DND-41 (cell line): ENCODE measurements at regions not wholly inside any gene's neighbourhood (a gene's known extent, or its start where the extent isn't known, plus 50 kb on each side); places are given as distances from the start of the nearest gene placed in this dataset.

Experiments used
- EZH2 ChIP-seq: IDR thresholded peaks from 3 replicates; pipeline ENCODE4 v1.6.1; 2012; ENCODE audit warnings: borderline replicate concordance, low read depth, mild to moderate bottlenecking, moderate library complexity, low read length, inconsistent platforms; ENCODE audit not compliant: severe bottlenecking
- TF ChIP-seq, protein P1 (sequence below): IDR thresholded peaks from 2 replicates; pipeline ENCODE4 v1.5.1; 2012; ENCODE audit warnings: borderline replicate concordance, low read length, moderate library complexity, mild to moderate bottlenecking; ENCODE audit not compliant: poor library complexity, severe bottlenecking; ENCODE audit errors: extremely low read depth

GRCh38 chr2:56580242-56580641 is 396.5 kb downstream of the CCDC85A start:
- TF ChIP-seq, protein P1, sequence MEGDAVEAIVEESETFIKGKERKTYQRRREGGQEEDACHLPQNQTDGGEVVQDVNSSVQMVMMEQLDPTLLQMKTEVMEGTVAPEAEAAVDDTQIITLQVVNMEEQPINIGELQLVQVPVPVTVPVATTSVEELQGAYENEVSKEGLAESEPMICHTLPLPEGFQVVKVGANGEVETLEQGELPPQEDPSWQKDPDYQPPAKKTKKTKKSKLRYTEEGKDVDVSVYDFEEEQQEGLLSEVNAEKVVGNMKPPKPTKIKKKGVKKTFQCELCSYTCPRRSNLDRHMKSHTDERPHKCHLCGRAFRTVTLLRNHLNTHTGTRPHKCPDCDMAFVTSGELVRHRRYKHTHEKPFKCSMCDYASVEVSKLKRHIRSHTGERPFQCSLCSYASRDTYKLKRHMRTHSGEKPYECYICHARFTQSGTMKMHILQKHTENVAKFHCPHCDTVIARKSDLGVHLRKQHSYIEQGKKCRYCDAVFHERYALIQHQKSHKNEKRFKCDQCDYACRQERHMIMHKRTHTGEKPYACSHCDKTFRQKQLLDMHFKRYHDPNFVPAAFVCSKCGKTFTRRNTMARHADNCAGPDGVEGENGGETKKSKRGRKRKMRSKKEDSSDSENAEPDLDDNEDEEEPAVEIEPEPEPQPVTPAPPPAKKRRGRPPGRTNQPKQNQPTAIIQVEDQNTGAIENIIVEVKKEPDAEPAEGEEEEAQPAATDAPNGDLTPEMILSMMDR = no peak
- TF ChIP-seq EZH2 = no peak
